Hepatocyte (in vitro differentiated cells): ENCODE measurements at regions not wholly inside any gene's neighbourhood (a gene's known extent, or its start where the extent isn't known, plus 50 kb on each side); places are given as distances from the start of the nearest gene placed in this dataset.

ENCODE experiments used
- CTCF ChIP-seq: fragments of 200-600 bp; sonication (generic); IDR thresholded peaks from 2 replicates; pipeline ENCODE4 v1.5.1; 2016; ENCODE audit warnings: antibody characterized with exemption, mild to moderate bottlenecking; ENCODE audit not compliant: poor library complexity
- EZH2 ChIP-seq: fragments of 200-600 bp; sonication (generic); IDR thresholded peaks from 2 replicates; pipeline ENCODE4 v1.6.1; 2016; ENCODE audit warnings: antibody characterized with exemption, mild to moderate bottlenecking, borderline replicate concordance

GRCh38 chr1:95366498-95366897 is 132.5 kb downstream of the RWDD3 start:
- TF ChIP-seq CTCF (no peak), EZH2 (no peak)
